Colonic mucosa (tissue), 4 donors: ENCODE measurements at regions not wholly inside any gene's neighbourhood (a gene's known extent, or its start where the extent isn't known, plus 50 kb on each side); places are given as distances from the start of the nearest gene placed in this dataset.
"Not testable (repeated sequence)": the region's sequence is repeated elsewhere in the genome, so short reads cannot be mapped to it uniquely, and the experiment has no call there.

Source experiments
- DNase-seq: peaks from one replicate; pipeline ENCODE4 v3.0.0-alpha.2; 2020
- H3K27ac ChIP-seq: fragments of 200-600 bp; one replicate; pipeline ENCODE4 v1.8.0; 2021
- H3K27me3 ChIP-seq: fragments of 200-600 bp; one replicate; pipeline ENCODE4 v1.8.0; 2021
- H3K36me3 ChIP-seq: fragments of 200-600 bp; one replicate; pipeline ENCODE4 v1.8.0; 2021
- H3K4me1 ChIP-seq: fragments of 200-600 bp; one replicate; pipeline ENCODE4 v1.8.0; 2021; ENCODE audit warnings: mild to moderate bottlenecking
- H3K4me3 ChIP-seq: fragments of 200-600 bp; one replicate; pipeline ENCODE4 v1.8.0; 2021
- H3K9ac ChIP-seq, 2 donors: one replicate each; pipeline ENCODE4 v1.7.0; 2013; ENCODE audit warnings: control low read depth in 2 of 2, low read depth in 2 of 2, low read length in 2 of 2
- H3K9me3 ChIP-seq: fragments of 200-600 bp; one replicate; pipeline ENCODE4 v1.8.0; 2021
- intact Hi-C: fragments of 100-400 bp; cut with DNase I; formaldehyde crosslinking; loops from one replicate; pipeline ENCODE4 v1.14.1; 2022
- TF ChIP-seq, protein P1 (sequence below): fragments of 200-600 bp; IDR thresholded peaks from one replicate; pipeline ENCODE4 v1.8.0; 2022; ENCODE audit warnings: antibody characterized with exemption, mild to moderate bottlenecking
- donor health status: healthy.
- donor health status: DM: no; HTN: no; CAD: no.
- donor health status: DM: no; HTN: no; CAD: no.

DNA sequence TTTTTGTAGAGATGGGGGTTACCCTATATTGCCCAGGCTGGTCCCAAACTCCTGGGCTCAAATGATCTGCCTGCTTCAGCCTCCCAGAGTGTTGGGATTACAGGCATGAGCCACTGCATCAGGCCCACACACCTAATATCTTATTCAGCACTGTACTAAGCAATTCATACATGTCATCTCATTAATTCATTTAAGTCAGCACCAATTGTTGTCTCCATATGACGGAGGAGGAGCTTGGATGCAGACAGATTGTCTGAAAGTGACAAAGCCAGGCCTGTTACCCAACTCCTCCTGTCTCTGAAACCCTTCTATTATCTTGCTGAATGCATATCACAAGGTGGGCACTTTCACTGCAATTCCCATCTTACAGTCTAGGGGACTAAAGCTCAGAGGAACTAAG lies 57.5 kb upstream of the ALX4 start:
- no peak for DNase-seq
- H3K27ac ChIP-seq = no peak overlapping the region
- H3K27me3 ChIP-seq = no peaks in the 10 kb centered on the region
- H3K9ac ChIP-seq = no peak overlapping the region
- TF ChIP-seq, protein P1, sequence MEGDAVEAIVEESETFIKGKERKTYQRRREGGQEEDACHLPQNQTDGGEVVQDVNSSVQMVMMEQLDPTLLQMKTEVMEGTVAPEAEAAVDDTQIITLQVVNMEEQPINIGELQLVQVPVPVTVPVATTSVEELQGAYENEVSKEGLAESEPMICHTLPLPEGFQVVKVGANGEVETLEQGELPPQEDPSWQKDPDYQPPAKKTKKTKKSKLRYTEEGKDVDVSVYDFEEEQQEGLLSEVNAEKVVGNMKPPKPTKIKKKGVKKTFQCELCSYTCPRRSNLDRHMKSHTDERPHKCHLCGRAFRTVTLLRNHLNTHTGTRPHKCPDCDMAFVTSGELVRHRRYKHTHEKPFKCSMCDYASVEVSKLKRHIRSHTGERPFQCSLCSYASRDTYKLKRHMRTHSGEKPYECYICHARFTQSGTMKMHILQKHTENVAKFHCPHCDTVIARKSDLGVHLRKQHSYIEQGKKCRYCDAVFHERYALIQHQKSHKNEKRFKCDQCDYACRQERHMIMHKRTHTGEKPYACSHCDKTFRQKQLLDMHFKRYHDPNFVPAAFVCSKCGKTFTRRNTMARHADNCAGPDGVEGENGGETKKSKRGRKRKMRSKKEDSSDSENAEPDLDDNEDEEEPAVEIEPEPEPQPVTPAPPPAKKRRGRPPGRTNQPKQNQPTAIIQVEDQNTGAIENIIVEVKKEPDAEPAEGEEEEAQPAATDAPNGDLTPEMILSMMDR = no peak
- intact Hi-C loops = no loop called here
- no peaks in the 10 kb centered on the region for H3K36me3 ChIP-seq
- no peaks in the 10 kb centered on the region for H3K9me3 ChIP-seq
- H3K4me3 ChIP-seq = no peak overlapping the region
- no peaks in the 10 kb centered on the region for H3K4me1 ChIP-seq

DNA sequence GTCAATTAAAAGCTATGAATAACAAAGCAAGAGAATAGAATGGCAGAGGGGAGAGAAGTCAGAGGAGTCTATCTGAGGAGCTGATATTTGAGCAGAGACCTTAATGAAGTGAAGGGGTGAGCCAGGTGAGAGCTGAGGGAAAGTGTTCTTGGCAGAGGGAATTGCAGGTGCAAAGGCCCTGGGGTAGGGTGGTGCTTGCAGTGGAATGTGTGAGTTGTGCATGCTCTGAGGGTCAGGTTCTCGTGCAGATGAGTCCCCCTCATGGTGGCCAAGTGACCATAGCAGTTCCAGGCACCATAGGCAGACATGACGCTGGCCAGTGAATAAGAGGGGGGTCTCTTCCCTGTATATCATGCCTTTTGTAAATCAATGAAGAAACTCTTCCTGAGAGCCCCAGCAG lies 58.9 kb upstream of the ALX4 start:
- no peak for DNase-seq
- no peaks in the 10 kb centered on the region for H3K36me3 ChIP-seq
- H3K4me1 ChIP-seq = no peaks in the 10 kb centered on the region
- H3K9me3 ChIP-seq = no peaks in the 10 kb centered on the region
- no peak overlapping the region for H3K27ac ChIP-seq
- intact Hi-C loops = no loop called here
- H3K27me3 ChIP-seq = no peaks in the 10 kb centered on the region
- H3K4me3 ChIP-seq = no peak overlapping the region
- TF ChIP-seq, protein P1 = no peak
- no peak overlapping the region for H3K9ac ChIP-seq

DNA sequence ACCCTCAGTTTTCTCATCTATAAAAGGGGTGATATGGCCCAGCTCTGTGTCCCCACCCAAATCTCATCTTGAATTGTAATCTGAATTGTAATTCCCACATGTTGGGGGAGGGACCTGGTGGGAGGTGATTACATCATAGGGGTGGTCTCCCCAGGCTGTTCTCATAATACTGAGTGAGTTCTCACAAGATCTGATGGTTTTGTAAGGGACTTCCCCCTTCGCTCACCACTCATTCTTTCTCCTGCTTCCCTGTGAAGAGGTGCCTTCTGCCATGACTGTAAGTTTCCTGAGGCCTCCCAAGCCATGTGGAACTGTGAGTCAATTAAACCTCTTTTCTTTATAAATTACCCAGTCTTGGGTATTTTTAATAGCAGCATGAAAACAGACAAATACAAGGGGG lies 61.1 kb upstream of the ALX4 start:
- not testable (repeated sequence) for H3K9ac ChIP-seq, DNase-seq

DNA sequence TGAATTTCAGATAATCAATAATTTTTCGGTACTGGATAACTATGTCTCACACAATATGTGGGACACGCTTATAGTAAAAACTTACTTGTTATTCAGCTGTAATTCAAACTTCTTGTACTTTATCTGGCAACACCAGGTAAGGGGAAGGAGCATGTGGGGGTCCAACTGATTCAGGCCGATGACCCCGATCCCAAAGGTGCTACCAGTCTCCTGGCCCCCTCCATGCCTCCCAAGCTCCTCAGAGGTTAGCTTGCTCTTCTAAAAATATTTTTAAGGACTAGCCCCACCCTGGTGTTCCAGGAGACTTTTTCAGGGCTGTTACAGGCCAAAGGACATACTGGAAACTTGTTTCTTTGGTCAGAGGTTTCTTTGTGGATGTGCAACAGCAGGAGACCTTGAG lies 61.8 kb upstream of the ALX4 start:
- Histone ChIP-seq H3K9ac (no peak overlapping the region), H3K4me3 (no peak overlapping the region), H3K4me1 (no peaks in the 10 kb centered on the region), H3K36me3 (no peaks in the 10 kb centered on the region), H3K27ac (no peak overlapping the region), H3K27me3 (no peaks in the 10 kb centered on the region), H3K9me3 (no peaks in the 10 kb centered on the region)
- TF ChIP-seq, protein P1 = no peak
- intact Hi-C loops = no loop called here
- no peak for DNase-seq

More for the DNA sequence above, 61.1 kb upstream of the ALX4 start:
- intact Hi-C loops, H3K4me3 ChIP-seq, H3K9me3 ChIP-seq, H3K4me1 ChIP-seq, H3K27ac ChIP-seq, H3K27me3 ChIP-seq, H3K36me3 ChIP-seq: not testable (repeated sequence)

DNA sequence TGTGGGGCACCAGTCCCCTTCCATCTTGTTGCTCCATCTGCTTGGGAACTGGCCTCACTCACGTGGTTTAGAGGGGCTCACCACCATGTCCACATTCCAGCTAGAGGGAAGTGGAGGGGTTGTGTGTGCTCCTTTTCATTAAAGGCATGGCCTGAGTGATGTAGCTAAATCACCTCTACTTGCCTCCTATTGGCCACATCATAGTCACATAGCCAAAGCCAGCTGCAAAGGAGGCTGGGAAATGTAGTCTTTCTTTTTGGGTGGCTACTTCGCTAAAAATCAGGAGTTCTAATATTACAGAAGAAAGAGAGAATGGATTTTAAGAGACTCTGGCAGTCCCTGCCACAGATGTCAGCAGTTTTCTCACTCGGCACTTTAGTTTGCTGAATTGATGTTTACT lies 63.0 kb upstream of the ALX4 start:
- Histone ChIP-seq H3K9me3 (no peaks in the 10 kb centered on the region), H3K27me3 (no peaks in the 10 kb centered on the region), H3K4me1 (no peaks in the 10 kb centered on the region), H3K9ac (no peak overlapping the region), H3K4me3 (no peak overlapping the region), H3K27ac (no peak overlapping the region), H3K36me3 (no peaks in the 10 kb centered on the region)
- intact Hi-C loops = no loop called here
- TF ChIP-seq, protein P1 = no peak
- DNase-seq = no peak

DNA sequence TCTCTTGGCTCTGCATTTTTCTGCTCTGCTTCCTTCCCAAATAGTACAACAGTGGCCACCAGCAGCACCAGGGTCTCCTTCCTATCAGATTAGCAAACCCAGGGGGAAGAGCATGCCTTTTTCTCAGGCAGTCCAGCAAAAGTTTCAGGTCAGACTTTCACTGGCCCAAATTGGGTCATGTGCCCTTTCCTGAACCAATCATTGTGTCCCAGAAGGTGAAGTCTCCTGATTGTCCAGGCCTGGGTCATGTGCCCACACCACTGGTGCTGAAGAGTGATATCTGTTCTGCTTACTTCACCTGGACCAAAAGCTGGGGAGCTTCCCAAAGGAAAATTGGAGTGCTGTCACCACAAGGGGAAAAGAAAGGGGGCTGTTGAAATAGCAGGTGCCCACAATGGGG lies 64.1 kb upstream of the ALX4 start:
- no peak for DNase-seq
- Histone ChIP-seq H3K4me1 (no peaks in the 10 kb centered on the region), H3K27ac (no peak overlapping the region), H3K9ac (no peak overlapping the region), H3K9me3 (no peaks in the 10 kb centered on the region), H3K27me3 (no peaks in the 10 kb centered on the region), H3K4me3 (no peak overlapping the region), H3K36me3 (no peaks in the 10 kb centered on the region)
- TF ChIP-seq, protein P1 = no peak
- intact Hi-C loops = no loop called here
